Left lung (tissue), 4 donors: ENCODE measurements at regions not wholly inside any gene's neighbourhood (a gene's known extent, or its start where the extent isn't known, plus 50 kb on each side); places are given as distances from the start of the nearest gene placed in this dataset.

Source experiments
- ATAC-seq: fragments of 200-7000 bp; cut with Tn5 transposase; one replicate; pipeline ENCODE4 v1.9.1; 2020; ENCODE audit warnings: moderate library complexity
- DNase-seq, 4 donors: peaks; one replicate each; pipeline ENCODE4 v3.0.0-alpha.2; 2013 to 2020
- H3K27ac ChIP-seq, 2 donors: fragments of 200-600 bp; sonication (generic) in 1 of 2; one replicate each; pipeline versions ENCODE4 v1.5.0 to v1.8.0; 2020 to 2021
- H3K27me3 ChIP-seq, 2 donors: fragments of 200-600 bp; sonication (generic) in 1 of 2; one replicate each; pipeline versions ENCODE4 v1.5.0 to v1.8.0; 2020 to 2021
- H3K36me3 ChIP-seq, 2 donors: fragments of 200-600 bp; sonication (generic) in 1 of 2; one replicate each; pipeline versions ENCODE4 v1.5.0 to v1.8.0; 2020 to 2021
- H3K4me1 ChIP-seq, 2 donors: fragments of 200-600 bp; one replicate each; pipeline ENCODE4 v1.8.0; 2021
- H3K4me3 ChIP-seq, 2 donors: fragments of 200-600 bp; sonication (generic) in 1 of 2; one replicate each; pipeline versions ENCODE4 v1.5.0 to v1.8.0; 2020 to 2021; ENCODE audit warnings: mild to moderate bottlenecking in 1 of 2
- H3K9me3 ChIP-seq, 2 donors: fragments of 200-600 bp; sonication (generic) in 1 of 2; one replicate each; pipeline versions ENCODE4 v1.5.0 to v1.8.0; 2020 to 2021
- CTCF ChIP-seq, 2 donors: fragments of 200-600 bp; sonication (generic) in 1 of 2; IDR thresholded peaks; one replicate each; pipeline versions ENCODE4 v1.5.0 to v1.8.0; 2021; ENCODE audit warnings: antibody characterized with exemption in 2 of 2
- intact Hi-C, 2 donors: fragments of 100-400 bp; cut with DNase I; formaldehyde crosslinking; loops; one replicate each; pipeline versions ENCODE4 v1.11.2 to v1.14.2; 2022
- donor health status: DM: no; HTN: yes; CAD: no.
- donor health status: DM: no; HTN: no; CAD: no.

DNA sequence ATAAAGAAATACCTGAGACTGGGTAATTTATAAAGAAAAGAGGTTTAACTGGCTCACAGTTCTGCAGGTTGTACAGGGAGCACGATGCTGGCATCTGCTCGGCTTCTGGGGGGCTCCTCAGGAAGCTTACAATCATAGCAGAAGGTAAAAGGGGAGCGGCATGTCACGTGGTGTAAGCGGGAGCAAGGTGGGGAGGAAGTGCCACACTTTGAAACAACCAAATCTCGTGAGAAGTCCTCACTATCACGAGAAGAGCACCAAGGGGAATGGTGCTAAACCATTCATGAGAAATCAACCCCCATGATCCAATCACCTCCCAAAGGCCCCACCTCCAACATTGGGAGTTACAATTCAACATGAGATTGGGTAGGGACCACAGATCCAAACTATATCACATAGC lies 67.7 kb downstream of the AKR1B1 start:
- H3K27ac ChIP-seq: no peak overlapping the region
- intact Hi-C loops: no loop called here
- peaks cover 0 to 6% of the 10 kb centered on the region in 2 donors for H3K9me3 ChIP-seq
- no peak for ATAC-seq
- H3K4me3 ChIP-seq: no peak overlapping the region
- no peaks in the 10 kb centered on the region for H3K4me1 ChIP-seq
- no peak for TF ChIP-seq CTCF (IDR thresholded peaks at IDR 0.05)
- H3K36me3 ChIP-seq: no peaks in the 10 kb centered on the region
- DNase-seq: no peak
- H3K27me3 ChIP-seq: no peaks in the 10 kb centered on the region

- no peaks in the 10 kb centered on the region for H3K4me1 ChIP-seq
- ATAC-seq (no peak), DNase-seq (no peak)
- no peak overlapping the region for H3K4me3 ChIP-seq
- H3K9me3 ChIP-seq: peaks cover 0 to 16% of the 10 kb centered on the region in 2 donors
- intact Hi-C loops: no loop called here
- no peaks in the 10 kb centered on the region for H3K27me3 ChIP-seq
- H3K27ac ChIP-seq: no peak overlapping the region
- H3K36me3 ChIP-seq: no peaks in the 10 kb centered on the region
- no peak for TF ChIP-seq CTCF (IDR thresholded peaks at IDR 0.05)
Observed at GRCh38 chr7:134388336-134389019, 70.4 kb downstream of the AKR1B1 start.

- intact Hi-C loops: no loop called here
- no peak for ATAC-seq
- H3K27ac ChIP-seq: no peak overlapping the region
- no peaks in the 10 kb centered on the region for H3K4me1 ChIP-seq
- no peaks in the 10 kb centered on the region for H3K9me3 ChIP-seq
- no peak for TF ChIP-seq CTCF (IDR thresholded peaks at IDR 0.05)
- no peaks in the 10 kb centered on the region for H3K27me3 ChIP-seq
- no peak overlapping the region for H3K4me3 ChIP-seq
- no peaks in the 10 kb centered on the region for H3K36me3 ChIP-seq
- no peak for DNase-seq
Observed at GRCh38 chr7:134378562-134378961, 61.8 kb upstream of the SLC35B4 start.

DNA sequence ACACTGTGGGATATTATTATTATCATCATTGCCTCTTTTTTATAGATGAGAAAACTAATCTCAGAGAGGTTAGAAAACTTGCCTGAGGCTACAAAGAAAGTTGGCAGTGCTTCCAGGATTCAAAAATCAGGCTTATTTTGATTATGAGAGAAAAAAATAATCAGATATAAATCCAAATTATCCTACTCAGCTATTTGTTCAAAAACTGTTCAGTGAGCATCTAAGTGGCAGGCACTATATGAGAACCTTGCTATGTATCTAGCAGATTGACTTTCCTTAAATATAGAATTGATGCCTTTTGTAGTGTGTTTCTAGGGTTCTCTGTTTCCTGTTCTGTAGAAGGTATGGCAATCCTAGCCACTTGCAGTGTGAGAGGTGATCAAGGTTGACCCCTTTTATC lies 60.0 kb upstream of the SLC35B4 start:
- ATAC-seq (no peak), DNase-seq (no peak)
- no peak for TF ChIP-seq CTCF (IDR thresholded peaks at IDR 0.05)
- intact Hi-C loops: no loop called here
- H3K4me3 ChIP-seq: no peak overlapping the region
- H3K9me3 ChIP-seq: no peaks in the 10 kb centered on the region
- H3K27ac ChIP-seq: no peak overlapping the region
- no peaks in the 10 kb centered on the region for H3K36me3 ChIP-seq
- no peaks in the 10 kb centered on the region for H3K27me3 ChIP-seq
- H3K4me1 ChIP-seq: no peaks in the 10 kb centered on the region

DNA sequence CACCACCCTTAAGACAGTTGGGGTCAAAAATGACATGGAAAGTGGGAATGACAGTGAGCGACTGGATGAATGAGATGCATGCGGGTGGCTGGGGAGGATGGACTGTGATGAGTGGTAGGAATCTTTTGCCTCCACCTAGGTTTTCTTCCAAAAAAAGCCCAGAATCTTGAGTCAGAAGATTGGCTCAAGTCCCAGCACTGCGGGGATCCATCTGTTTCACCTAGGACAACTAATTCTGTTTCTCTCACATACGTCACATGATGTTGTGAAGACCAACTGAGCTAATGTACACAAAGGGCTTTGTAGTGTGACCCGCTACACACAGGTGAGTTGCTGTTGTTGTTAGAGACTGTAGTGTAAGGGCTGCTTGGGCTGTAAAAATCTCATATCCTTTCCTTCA lies 58.5 kb upstream of the SLC35B4 start:
- Histone ChIP-seq H3K9me3 (no peaks in the 10 kb centered on the region), H3K27me3 (no peaks in the 10 kb centered on the region), H3K4me3 (no peak overlapping the region), H3K27ac (no peak overlapping the region), H3K36me3 (no peaks in the 10 kb centered on the region), H3K4me1 (no peaks in the 10 kb centered on the region)
- ATAC-seq: no peak
- intact Hi-C loops: no loop called here
- no peak for TF ChIP-seq CTCF (IDR thresholded peaks at IDR 0.05)
- DNase-seq: no peak
